GM12891 (cell line): ENCODE measurements at regions not wholly inside any gene's neighbourhood (a gene's known extent, or its start where the extent isn't known, plus 50 kb on each side); places are given as distances from the start of the nearest gene placed in this dataset.

Experiments used
- DNase-seq: peaks from one replicate; pipeline ENCODE4 v3.0.0; 2011; ENCODE audit warnings: low spot score; ENCODE audit not compliant: insufficient read length
- FAIRE-seq: peaks from 2 replicates; lab custom pipeline; 2011; peaks lifted over from hg19 to GRCh38; lab: Jason Lieb, UNC
- PAX5 ChIP-seq: IDR thresholded peaks from 2 replicates; pipeline ENCODE4 v1.6.1; 2011; ENCODE audit warnings: low read length, moderate library complexity, mild to moderate bottlenecking; ENCODE audit not compliant: insufficient read depth, severe bottlenecking
- POLR2A ChIP-seq: IDR thresholded peaks from 2 replicates; pipeline ENCODE4 v1.6.1; 2011; ENCODE audit warnings: low read depth, low read length, control low read depth
- POLR2AphosphoS5 ChIP-seq: IDR thresholded peaks from 2 replicates; pipeline ENCODE4 v1.6.1; 2011; ENCODE audit warnings: low read depth, low read length, control low read depth
- POU2F2 ChIP-seq: IDR thresholded peaks from 2 replicates; pipeline ENCODE4 v1.6.1; 2011; ENCODE audit warnings: low read depth, mild to moderate bottlenecking, control low read depth, low read length, moderate library complexity
- SPI1 ChIP-seq: IDR thresholded peaks from 2 replicates; pipeline ENCODE4 v1.6.1; 2011; ENCODE audit warnings: low read depth, low read length, control low read depth
- TAF1 ChIP-seq: IDR thresholded peaks from 2 replicates; pipeline ENCODE4 v1.6.1; 2011; ENCODE audit warnings: low read depth, low read length, control low read depth

- no peak for FAIRE-seq
- TF ChIP-seq POU2F2 = no peak
- TF ChIP-seq POLR2AphosphoS5 = no peak
- no peak for TF ChIP-seq PAX5
- no peak for TF ChIP-seq TAF1
- no peak for TF ChIP-seq POLR2A
- TF ChIP-seq SPI1 = no peak
- no peak for DNase-seq
These were observed 213.5 kb upstream of the CDIN1 start for GRCh38 chr15:36365963-36366362.

DNA sequence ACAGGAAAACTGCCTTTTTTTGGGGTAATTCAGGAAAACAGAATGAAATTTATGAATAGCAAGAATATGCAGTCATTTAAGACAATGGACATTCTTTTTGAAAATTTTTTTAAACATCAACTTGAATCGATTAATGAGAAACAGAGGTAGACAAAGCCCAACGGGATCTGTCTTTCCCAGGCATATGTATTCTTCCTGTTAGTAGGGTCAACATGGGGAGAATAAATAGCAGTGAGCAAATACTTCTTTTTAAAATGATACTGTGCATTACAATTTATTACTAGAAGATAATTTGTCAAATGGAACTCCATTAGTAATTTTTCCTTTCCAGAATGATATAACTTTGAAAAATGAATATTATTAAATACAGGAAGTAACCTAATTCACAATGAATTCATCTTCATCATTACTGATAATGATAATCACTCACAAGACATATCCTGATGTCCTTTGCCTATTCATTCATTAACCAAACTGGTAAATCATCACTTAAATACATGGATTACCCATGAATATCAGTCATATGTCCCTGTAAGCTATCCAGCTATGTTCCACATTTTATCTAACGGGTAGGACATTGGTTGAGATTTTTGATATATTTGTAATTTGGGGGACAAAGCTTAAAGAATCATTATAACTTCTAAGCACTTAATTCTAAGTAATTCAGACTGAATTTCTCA is 209.2 kb upstream of the CDIN1 start:
- no peak for TF ChIP-seq POLR2AphosphoS5
- TF ChIP-seq SPI1 = no peak
- DNase-seq = no peak
- FAIRE-seq = no peak

- FAIRE-seq (no peak), DNase-seq (no peak)
- TF ChIP-seq POU2F2 (no peak), PAX5 (no peak), POLR2AphosphoS5 (no peak), POLR2A (no peak), SPI1 (no peak), TAF1 (no peak)
These were observed 208.7 kb upstream of the CDIN1 start for GRCh38 chr15:36370731-36371112.

GRCh38 chr15:36371509-36371908 is 207.9 kb upstream of the CDIN1 start:
- FAIRE-seq = no peak
- no peak for TF ChIP-seq POLR2A
- no peak for DNase-seq

DNA sequence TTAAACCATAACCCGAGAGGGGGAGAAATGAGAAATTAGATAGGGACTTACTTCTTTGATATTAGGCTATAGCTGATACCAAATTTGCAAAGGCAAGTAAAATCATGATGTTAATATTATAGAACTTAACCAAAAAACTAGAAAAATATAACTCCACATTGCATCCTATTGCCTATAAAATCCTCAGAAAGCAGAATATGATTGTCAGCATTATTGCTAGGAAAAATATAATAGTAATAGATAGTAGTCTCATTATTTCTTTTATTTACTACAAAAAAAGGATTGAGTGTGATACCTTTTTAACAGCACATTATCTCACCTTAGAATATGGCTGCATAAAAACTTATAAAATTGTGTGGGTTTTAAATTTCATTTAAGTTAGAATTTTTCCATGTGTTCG is 206.5 kb upstream of the CDIN1 start:
- no peak for FAIRE-seq
- TF ChIP-seq POU2F2 (no peak), SPI1 (no peak)
- DNase-seq = no peak

DNA sequence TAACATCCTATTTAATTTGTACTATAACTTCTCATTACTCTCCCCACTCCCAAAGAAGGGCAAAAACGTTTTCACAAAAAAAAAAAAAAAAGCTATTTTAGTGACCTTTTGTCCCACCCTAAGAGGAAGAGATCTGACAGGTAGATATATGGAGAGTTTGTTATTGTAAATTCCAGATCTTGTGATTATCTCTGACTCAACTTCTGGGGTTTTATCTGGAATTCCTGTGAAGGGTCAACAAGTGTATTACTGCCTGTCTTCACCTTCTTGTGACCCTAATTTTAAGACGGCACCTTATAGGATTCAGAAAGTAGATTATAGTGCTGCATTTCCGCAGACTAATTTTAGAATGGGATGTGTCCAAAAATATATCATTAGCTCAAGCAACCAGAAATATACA is 205.9 kb upstream of the CDIN1 start:
- no peak for DNase-seq
- TF ChIP-seq POU2F2 (no peak), SPI1 (no peak), POLR2A (no peak), PAX5 (no peak), POLR2AphosphoS5 (no peak), TAF1 (no peak)
- FAIRE-seq = no peak

DNA sequence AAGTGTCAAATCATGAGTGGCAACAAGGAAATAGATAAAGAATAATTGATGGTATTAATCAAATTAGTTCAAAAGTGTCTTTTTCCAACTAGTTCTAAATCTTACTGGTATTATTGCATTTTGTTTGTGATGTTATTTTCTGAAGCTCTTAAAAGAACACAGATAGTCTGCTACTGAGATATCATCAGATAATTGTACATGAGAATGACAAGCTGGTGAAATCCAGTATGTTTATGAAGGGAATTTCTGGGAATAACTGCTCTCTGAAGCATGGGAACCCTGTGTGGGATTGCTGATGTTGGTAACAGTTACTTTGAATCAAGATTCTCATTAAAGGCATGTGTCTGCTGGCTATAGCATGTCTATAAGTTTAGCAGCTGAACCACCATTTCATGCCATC is 190.3 kb upstream of the CDIN1 start:
- FAIRE-seq (no peak), DNase-seq (no peak)
- TF ChIP-seq SPI1 (no peak), TAF1 (no peak), POU2F2 (no peak), POLR2AphosphoS5 (no peak), PAX5 (no peak), POLR2A (no peak)

DNA sequence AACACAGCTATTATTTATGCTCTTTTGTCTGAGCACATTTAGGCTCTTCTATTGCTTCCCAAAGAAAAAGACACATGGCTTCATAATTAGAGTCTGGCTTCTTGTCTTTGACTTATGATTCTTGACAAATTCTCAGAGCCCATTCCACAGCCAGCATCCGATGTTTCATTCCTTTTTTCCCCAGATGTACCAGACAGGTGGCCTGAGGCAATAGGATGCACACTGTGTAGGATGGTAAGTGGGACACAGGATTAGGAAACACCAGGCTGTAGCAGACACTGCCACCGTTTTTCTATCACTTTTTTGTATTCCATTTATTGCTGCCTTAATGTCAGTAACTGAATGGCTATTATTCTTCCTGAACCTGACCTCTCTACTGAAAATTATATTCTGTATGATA is 188.9 kb upstream of the CDIN1 start:
- TF ChIP-seq POU2F2 = no peak
- no peak for TF ChIP-seq POLR2AphosphoS5
- FAIRE-seq = no peak
- no peak for DNase-seq

DNA sequence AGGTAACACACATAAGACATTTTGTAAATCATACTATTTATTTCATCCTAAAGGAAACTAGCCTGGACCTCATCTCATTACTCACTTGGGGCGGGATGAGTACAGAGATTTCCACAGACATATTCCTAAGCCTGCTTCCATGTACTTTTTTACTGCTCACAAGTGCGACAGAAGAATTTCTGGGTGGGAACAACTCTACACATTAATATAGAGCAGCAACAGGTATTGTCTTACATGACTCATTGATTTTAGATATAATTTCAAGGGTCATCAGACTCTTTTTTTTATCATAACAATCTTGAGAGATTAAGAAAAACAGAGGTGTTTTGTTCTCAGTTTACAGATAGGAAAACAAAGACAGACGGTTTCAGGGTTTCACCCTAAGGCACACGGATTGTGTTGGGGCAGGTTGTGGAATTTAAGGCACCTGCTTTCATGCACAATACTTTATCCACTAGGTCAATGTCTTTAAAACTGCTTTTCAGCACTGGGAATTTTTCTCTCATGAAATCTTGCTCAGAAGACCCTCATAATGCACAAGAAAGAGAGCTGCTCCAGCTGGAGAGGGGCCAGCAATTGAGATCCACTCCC is 186.7 kb upstream of the CDIN1 start:
- FAIRE-seq = no peak
- DNase-seq = no peak
- TF ChIP-seq PAX5 (no peak), TAF1 (no peak), POU2F2 (no peak), SPI1 (no peak), POLR2A (no peak), POLR2AphosphoS5 (no peak)

DNA sequence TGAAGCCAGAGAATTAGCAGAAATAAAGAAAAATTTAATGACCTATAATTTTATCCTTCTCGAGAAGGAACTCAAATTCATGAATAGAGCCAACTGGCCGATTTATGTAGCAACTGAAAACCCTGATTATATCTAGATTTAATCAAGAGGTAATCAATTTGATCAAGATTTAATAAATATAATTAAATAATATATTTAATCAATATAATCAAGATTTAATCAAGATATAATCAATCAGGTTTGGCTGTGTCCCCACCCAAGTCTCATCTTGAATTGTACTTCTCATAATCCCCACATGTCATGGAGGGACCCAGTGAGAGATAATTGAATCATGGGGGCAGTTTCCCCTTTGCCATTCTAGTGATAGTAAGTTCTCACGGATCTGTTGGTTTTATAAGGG is 181.2 kb upstream of the CDIN1 start:
- FAIRE-seq (no peak), DNase-seq (no peak)
- TF ChIP-seq SPI1 = no peak
- no peak for TF ChIP-seq POU2F2
- TF ChIP-seq POLR2A = no peak
- no peak for TF ChIP-seq TAF1
- TF ChIP-seq POLR2AphosphoS5 = no peak
